H9 (cell line): ENCODE measurements at regions not wholly inside any gene's neighbourhood (a gene's known extent, or its start where the extent isn't known, plus 50 kb on each side); places are given as distances from the start of the nearest gene placed in this dataset.

Experiments
- DNase-seq: peaks from one replicate; pipeline ENCODE4 v3.0.0-alpha.2; 2017
- H2AFZ ChIP-seq: one replicate; pipeline ENCODE4 v1.6.1; 2013; ENCODE audit warnings: mild to moderate bottlenecking, low read length, control low read depth, moderate library complexity
- H2AK5ac ChIP-seq: 2 replicates; pipeline ENCODE4 v1.6.1; 2013; ENCODE audit warnings: low read length, control low read depth, mixed read lengths; ENCODE audit not compliant: insufficient read length
- H2BK120ac ChIP-seq: one replicate; pipeline ENCODE4 v1.6.1; 2013; ENCODE audit warnings: low read depth, mild to moderate bottlenecking, low read length, control low read depth, inconsistent platforms; ENCODE audit not compliant: poor library complexity, severe bottlenecking
- H2BK12ac ChIP-seq: 2 replicates; pipeline ENCODE4 v1.6.1; 2013; ENCODE audit warnings: low read length, control low read depth, mixed read lengths, low read depth; ENCODE audit not compliant: insufficient read length
- H2BK15ac ChIP-seq: 2 replicates; pipeline ENCODE4 v1.6.1; 2013; ENCODE audit warnings: low read depth, low read length, control low read depth
- H2BK20ac ChIP-seq: one replicate; pipeline ENCODE4 v1.6.1; 2013; ENCODE audit warnings: low read depth, mild to moderate bottlenecking, low read length, control low read depth, inconsistent platforms; ENCODE audit not compliant: poor library complexity, severe bottlenecking
- H2BK5ac ChIP-seq: 2 replicates; pipeline ENCODE4 v1.6.1; 2013; ENCODE audit warnings: low read length, control low read depth, mixed read lengths; ENCODE audit not compliant: insufficient read length
- H3K14ac ChIP-seq: 2 replicates; pipeline ENCODE4 v1.6.1; 2013; ENCODE audit warnings: low read length, control low read depth; ENCODE audit not compliant: insufficient read depth
- H3K18ac ChIP-seq: 2 replicates; pipeline ENCODE4 v1.6.1; 2013; ENCODE audit warnings: low read depth, mild to moderate bottlenecking, mixed read lengths, low read length, control low read depth; ENCODE audit not compliant: insufficient read length
- H3K23ac ChIP-seq: 2 replicates; pipeline ENCODE4 v1.6.1; 2013; ENCODE audit warnings: low read length, control low read depth, mixed read lengths, low read depth; ENCODE audit not compliant: insufficient read length
- H3K23me2 ChIP-seq: 2 replicates; pipeline ENCODE4 v1.6.1; 2013; ENCODE audit warnings: low read depth, mild to moderate bottlenecking, mixed read lengths, low read length, control low read depth; ENCODE audit not compliant: insufficient read length, poor library complexity, severe bottlenecking
- H3K27ac ChIP-seq: 2 replicates; pipeline ENCODE4 v1.5.1; 2013; ENCODE audit warnings: low read length, control low read depth, mixed read lengths, low read depth; ENCODE audit not compliant: insufficient read length
- H3K27me3 ChIP-seq: 2 replicates; pipeline ENCODE4 v1.6.1; 2013; ENCODE audit warnings: low read length, control low read depth, inconsistent platforms; ENCODE audit not compliant: insufficient read depth
- H3K4ac ChIP-seq: 2 replicates; pipeline ENCODE4 v1.6.1; 2013; ENCODE audit warnings: low read depth, mild to moderate bottlenecking, control low read depth, inconsistent platforms, low read length, moderate library complexity
- H3K4me1 ChIP-seq: 2 replicates; pipeline ENCODE4 v1.6.1; 2013; ENCODE audit warnings: low read length, control low read depth, inconsistent platforms; ENCODE audit not compliant: insufficient read depth
- H3K4me2 ChIP-seq: 2 replicates; pipeline ENCODE4 v1.6.1; 2013; ENCODE audit warnings: low read length, control low read depth, mixed read lengths; ENCODE audit not compliant: insufficient read length, insufficient read depth
- H3K56ac ChIP-seq: 2 replicates; pipeline ENCODE4 v1.6.1; 2013; ENCODE audit warnings: low read depth, mild to moderate bottlenecking, mixed read lengths, low read length, control low read depth; ENCODE audit not compliant: insufficient read length
- H3K79me1 ChIP-seq: 2 replicates; pipeline ENCODE4 v1.6.1; 2013; ENCODE audit warnings: low read depth, mild to moderate bottlenecking, moderate library complexity, low read length, control low read depth, inconsistent platforms; ENCODE audit not compliant: insufficient read depth, poor library complexity, severe bottlenecking
- H3K79me2 ChIP-seq: 2 replicates; pipeline ENCODE4 v1.6.1; 2013; ENCODE audit warnings: low read length, control low read depth, inconsistent platforms; ENCODE audit not compliant: insufficient read depth
- H3K9ac ChIP-seq: 2 replicates; pipeline ENCODE4 v1.6.1; 2013; ENCODE audit warnings: low read length, control low read depth, mixed read lengths; ENCODE audit not compliant: insufficient read length; ENCODE audit errors: extremely low read depth
- H3K9me3 ChIP-seq: one replicate; pipeline ENCODE4 v1.6.1; 2013; ENCODE audit warnings: low read depth, low read length, inconsistent platforms; ENCODE audit not compliant: control insufficient read depth
- H3T11ph ChIP-seq: one replicate; pipeline ENCODE4 v1.6.1; 2013; ENCODE audit warnings: mild to moderate bottlenecking, low read length, control low read depth, inconsistent platforms
- H4K20me1 ChIP-seq: one replicate; pipeline ENCODE4 v1.6.1; 2013; ENCODE audit not compliant: control insufficient read depth, insufficient read length, insufficient read depth
- H4K5ac ChIP-seq: 2 replicates; pipeline ENCODE4 v1.6.1; 2013; ENCODE audit warnings: low read depth, mild to moderate bottlenecking, mixed read lengths, low read length, control low read depth; ENCODE audit not compliant: insufficient read length
- H4K8ac ChIP-seq: replicated peaks from 2 replicates; pipeline ENCODE4 v1.6.1; 2013; ENCODE audit warnings: low read length, control low read depth, mixed read lengths, low read depth; ENCODE audit not compliant: insufficient read length
- H4K91ac ChIP-seq: 2 replicates; pipeline ENCODE4 v1.6.1; 2013; ENCODE audit warnings: low read depth, mild to moderate bottlenecking, moderate library complexity, mixed read lengths, low read length, control low read depth; ENCODE audit not compliant: insufficient read length
- H3K27ac Mint-ChIP-seq, 3 experiments: 2 replicates in 2 of 3; 3 replicates in 1 of 3; pipeline ENCODE4 v1.8.0; 2020 to 2021; ENCODE audit warnings: mixed read lengths in 3 of 3, mild to moderate bottlenecking in 1 of 3, moderate library complexity in 1 of 3
- H3K27me3 Mint-ChIP-seq: 2 replicates; pipeline ENCODE4 v1.8.0; 2021; ENCODE audit warnings: low read depth, mild to moderate bottlenecking, moderate library complexity, mixed read lengths
- H3K36me3 Mint-ChIP-seq, 3 experiments: 2 replicates in 2 of 3; 3 replicates in 1 of 3; pipeline ENCODE4 v1.8.0; 2020 to 2021; ENCODE audit warnings: low read depth in 3 of 3, mixed read lengths in 3 of 3; ENCODE audit not compliant: insufficient read depth in 1 of 3
- H3K4me1 Mint-ChIP-seq, 2 experiments: 2 replicates each; pipeline ENCODE4 v1.8.0; 2020; ENCODE audit warnings: mixed read lengths in 2 of 2
- H3K4me3 Mint-ChIP-seq, 2 experiments: 2 replicates in 1 of 2; 3 replicates in 1 of 2; pipeline ENCODE4 v1.8.0; 2020 to 2021; ENCODE audit warnings: mild to moderate bottlenecking in 2 of 2, mixed read lengths in 2 of 2, moderate library complexity in 1 of 2
- H3K9me3 Mint-ChIP-seq, 2 experiments: 2 replicates in 1 of 2; 3 replicates in 1 of 2; pipeline ENCODE4 v1.8.0; 2020; ENCODE audit warnings: mild to moderate bottlenecking in 2 of 2, mixed read lengths in 2 of 2, moderate library complexity in 1 of 2
- CTCF ChIP-seq: fragments of 200-600 bp; sonication (generic); conservative IDR thresholded peaks from 3 replicates; pipeline ENCODE4 v1.8.0; 2021; ENCODE audit warnings: antibody characterized with exemption, mild to moderate bottlenecking
- WGBS: extraction: QIAGEN DNeasy Blood & Tissue Kit; methylation state at CpG from one replicate; pipeline ENCODE4 v1.1.7; 2013; ENCODE audit warnings: missing lambda C conversion rate, low lambda C conversion rate, mixed read lengths; ENCODE audit not compliant: insufficient read length; ENCODE audit errors: extremely low coverage; 5-methylcytosine and 5-hydroxymethylcytosine counted together

- Histone ChIP-seq H3K79me2 (no peaks in the 10 kb centered on the region), H3K27ac (no peak overlapping the region), H3K23me2 (no peaks in the 10 kb centered on the region), H3K4ac (no peak overlapping the region), H2BK12ac (no peak overlapping the region), H3K14ac (no peak overlapping the region), H3K23ac (no peak overlapping the region), H2BK20ac (no peak overlapping the region), H3K4me2 (no peak overlapping the region), H4K20me1 (no peaks in the 10 kb centered on the region), H2AK5ac (no peak overlapping the region), H2BK5ac (no peak overlapping the region), H3K27me3 (no peaks in the 10 kb centered on the region), H3K18ac (no peak overlapping the region), H3K56ac (no peak overlapping the region), H4K5ac (no peak overlapping the region), H4K8ac (no peak overlapping the region), H3K79me1 (no peaks in the 10 kb centered on the region), H3K9me3 (no peaks in the 10 kb centered on the region), H3K4me1 (no peaks in the 10 kb centered on the region), H4K91ac (no peak overlapping the region), H3K9ac (no peak overlapping the region), H2BK15ac (no peak overlapping the region), H3T11ph (no peak overlapping the region), H2BK120ac (no peak overlapping the region), H2AFZ (no peak overlapping the region)
- Mint-ChIP-seq H3K27me3 (peaks cover 12% of the 10 kb centered on the region), H3K27ac (no peak overlapping the region), H3K36me3 (no peaks in the 10 kb centered on the region), H3K4me1 (no peaks in the 10 kb centered on the region), H3K4me3 (no peak overlapping the region), H3K9me3 (peaks cover 0 to 3% of the 10 kb centered on the region in 2 experiments; a peak in 1 of 5 replicates)
- no peak for DNase-seq
- no CpG with 5 or more reads among the region's 3 CpGs for WGBS
- no peak for TF ChIP-seq CTCF
Measured at GRCh38 chr11:32326522-32326921, 108.8 kb downstream of the WT1 start.
